OCI-LY3 (cell line): ENCODE measurements at regions not wholly inside any gene's neighbourhood (a gene's known extent, or its start where the extent isn't known, plus 50 kb on each side); places are given as distances from the start of the nearest gene placed in this dataset.

Experiments
- H2AFZ ChIP-seq: fragments of 200-600, 300-600 bp; shearing (Covaris generic); 2 replicates; pipeline ENCODE4 v1.6.0; 2014; ENCODE audit warnings: antibody characterized with exemption, low read depth, low read length
- H3K27ac ChIP-seq: fragments of 200-600, 300-600 bp; sonication (generic); 2 replicates; pipeline ENCODE4 v1.5.1; 2014; ENCODE audit warnings: mild to moderate bottlenecking, low read length, moderate library complexity, mixed read lengths
- H3K27me3 ChIP-seq: fragments of 200-600, 300-600 bp; sonication (generic); 2 replicates; pipeline ENCODE4 v1.6.1; 2014; ENCODE audit warnings: low read depth, low read length, mixed read lengths
- H3K36me3 ChIP-seq: fragments of 200-600, 300-600 bp; sonication (generic); replicated peaks from 2 replicates; pipeline ENCODE3; 2014; ENCODE audit warnings: low read depth, low read length, mixed read lengths
- H3K4me1 ChIP-seq: fragments of 300-600, 200-600 bp; sonication (generic); 2 replicates; pipeline ENCODE4 v1.6.1; 2014; ENCODE audit warnings: low read length, mixed read lengths
- H3K4me2 ChIP-seq: fragments of 200-600, 300-600 bp; sonication (generic); 2 replicates; pipeline ENCODE4 v1.6.1; 2014; ENCODE audit warnings: low read length, mixed read lengths
- H3K4me3 ChIP-seq: fragments of 300-600, 200-600 bp; sonication (generic); 2 replicates; pipeline ENCODE4 v1.5.1; 2014; ENCODE audit warnings: antibody characterized with exemption, mild to moderate bottlenecking, low read length, moderate library complexity
- H3K79me2 ChIP-seq: fragments of 300-600, 200-600 bp; shearing (Covaris generic); 2 replicates; pipeline ENCODE4 v1.6.1; 2014; ENCODE audit warnings: mild to moderate bottlenecking, low read length, mixed read lengths
- H3K9ac ChIP-seq: fragments of 300-600, 200-600 bp; shearing (Covaris generic); 2 replicates; pipeline ENCODE4 v1.6.0; 2014; ENCODE audit warnings: mild to moderate bottlenecking, low read length, moderate library complexity
- H3K9me3 ChIP-seq: fragments of 200-600, 300-600 bp; shearing (Covaris generic); 2 replicates; pipeline ENCODE4 v1.6.1; 2014; ENCODE audit warnings: low read length, mixed read lengths; ENCODE audit not compliant: insufficient read depth
- H4K20me1 ChIP-seq: fragments of 200-600, 300-600 bp; sonication (generic); 2 replicates; pipeline ENCODE4 v1.6.1; 2016; ENCODE audit warnings: low read length, mixed read lengths; ENCODE audit not compliant: insufficient read depth
- EZH2phosphoT487 ChIP-seq: fragments of 200-600 bp; shearing (Covaris generic); IDR thresholded peaks from 2 replicates; pipeline ENCODE4 v1.6.1; 2018; ENCODE audit warnings: antibody characterized with exemption, mixed run types, low read depth
- TF ChIP-seq, protein P1 (sequence below): fragments of 200-600, 300-600 bp; sonication (generic); IDR thresholded peaks from 2 replicates; pipeline ENCODE4 v1.5.1; 2014; ENCODE audit warnings: antibody characterized with exemption, low read length, low read depth

DNA sequence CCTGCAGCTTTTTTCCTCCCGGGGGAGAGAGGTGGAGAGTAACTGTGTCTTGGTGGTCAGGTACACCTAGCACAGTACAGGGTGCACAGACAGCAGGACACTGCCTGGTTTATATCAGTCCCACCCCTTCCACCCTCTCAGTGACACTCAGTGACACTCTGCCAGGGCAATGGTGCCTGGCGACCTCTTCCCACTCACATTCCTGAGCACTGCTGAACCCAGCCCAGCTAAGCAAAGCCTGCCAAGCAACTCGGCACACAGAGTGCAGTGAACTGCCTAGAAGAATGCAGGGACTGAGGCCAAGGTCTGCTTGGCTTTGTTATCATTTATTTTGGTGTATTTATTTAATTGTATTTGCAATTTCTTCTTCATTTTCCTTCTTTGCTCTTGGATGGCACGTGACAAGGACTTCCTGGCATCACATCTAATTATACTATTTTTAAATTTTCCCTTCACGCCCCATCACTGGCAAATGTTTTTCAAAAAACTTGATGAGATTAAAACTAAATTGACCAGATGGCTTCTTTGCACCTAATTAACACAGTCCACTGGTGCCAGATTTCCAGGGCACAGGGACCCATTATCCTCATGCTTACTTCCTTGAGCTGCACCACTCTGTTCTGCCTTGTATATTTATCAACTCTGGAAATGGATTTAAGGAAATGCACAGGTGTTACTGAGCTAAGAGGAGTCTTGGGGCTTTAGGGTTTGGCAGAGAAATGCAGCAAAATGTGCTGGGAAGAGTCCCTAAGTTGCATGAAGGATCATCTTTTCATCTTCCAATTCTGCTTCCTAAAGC lies 205.6 kb downstream of the ADAMTS15 start:
- Histone ChIP-seq H3K9ac (no peak overlapping the region), H3K27ac (no peak overlapping the region)

DNA sequence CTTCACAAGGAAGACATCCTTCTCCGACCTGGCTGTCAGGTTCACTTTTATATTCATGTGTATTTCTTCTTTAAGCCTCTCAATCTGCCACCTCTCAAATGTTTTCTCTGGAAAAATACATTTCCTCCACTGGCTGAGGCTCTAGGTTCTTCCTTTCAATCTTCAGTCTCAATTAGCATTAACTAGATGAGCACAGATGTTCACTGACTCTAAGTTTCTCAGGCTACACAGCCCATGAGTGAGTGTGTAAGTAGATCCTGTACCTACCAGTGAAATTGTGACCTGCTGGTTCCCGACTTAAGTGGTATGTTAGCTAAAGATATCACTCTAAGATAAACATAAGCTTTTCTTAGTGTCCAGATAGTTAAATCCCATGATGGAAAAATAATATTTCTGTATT lies 206.9 kb downstream of the ADAMTS15 start:
- TF ChIP-seq, protein P1, sequence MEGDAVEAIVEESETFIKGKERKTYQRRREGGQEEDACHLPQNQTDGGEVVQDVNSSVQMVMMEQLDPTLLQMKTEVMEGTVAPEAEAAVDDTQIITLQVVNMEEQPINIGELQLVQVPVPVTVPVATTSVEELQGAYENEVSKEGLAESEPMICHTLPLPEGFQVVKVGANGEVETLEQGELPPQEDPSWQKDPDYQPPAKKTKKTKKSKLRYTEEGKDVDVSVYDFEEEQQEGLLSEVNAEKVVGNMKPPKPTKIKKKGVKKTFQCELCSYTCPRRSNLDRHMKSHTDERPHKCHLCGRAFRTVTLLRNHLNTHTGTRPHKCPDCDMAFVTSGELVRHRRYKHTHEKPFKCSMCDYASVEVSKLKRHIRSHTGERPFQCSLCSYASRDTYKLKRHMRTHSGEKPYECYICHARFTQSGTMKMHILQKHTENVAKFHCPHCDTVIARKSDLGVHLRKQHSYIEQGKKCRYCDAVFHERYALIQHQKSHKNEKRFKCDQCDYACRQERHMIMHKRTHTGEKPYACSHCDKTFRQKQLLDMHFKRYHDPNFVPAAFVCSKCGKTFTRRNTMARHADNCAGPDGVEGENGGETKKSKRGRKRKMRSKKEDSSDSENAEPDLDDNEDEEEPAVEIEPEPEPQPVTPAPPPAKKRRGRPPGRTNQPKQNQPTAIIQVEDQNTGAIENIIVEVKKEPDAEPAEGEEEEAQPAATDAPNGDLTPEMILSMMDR = no peak
- TF ChIP-seq EZH2phosphoT487 = no peak
- no peaks in the 10 kb centered on the region for H3K27me3 ChIP-seq
- no peak overlapping the region for H2AFZ ChIP-seq
- no peaks in the 10 kb centered on the region for H3K4me1 ChIP-seq
- no peaks in the 10 kb centered on the region for H4K20me1 ChIP-seq
- no peak overlapping the region for H3K4me3 ChIP-seq
- no peaks in the 10 kb centered on the region for H3K36me3 ChIP-seq
- no peak overlapping the region for H3K4me2 ChIP-seq
- no peak overlapping the region for H3K9ac ChIP-seq
- H3K27ac ChIP-seq = no peak overlapping the region
- no peaks in the 10 kb centered on the region for H3K9me3 ChIP-seq
- H3K79me2 ChIP-seq = no peaks in the 10 kb centered on the region

More for the DNA sequence above, 205.6 kb downstream of the ADAMTS15 start:
- Histone ChIP-seq H3K36me3 (no peaks in the 10 kb centered on the region), H3K4me1 (no peaks in the 10 kb centered on the region), H3K4me3 (no peak overlapping the region), H3K79me2 (no peaks in the 10 kb centered on the region), H3K4me2 (no peak overlapping the region), H3K27me3 (no peaks in the 10 kb centered on the region), H3K9me3 (no peaks in the 10 kb centered on the region), H2AFZ (no peak overlapping the region), H4K20me1 (no peaks in the 10 kb centered on the region)
- TF ChIP-seq, protein P1 = no peak
- no peak for TF ChIP-seq EZH2phosphoT487

DNA sequence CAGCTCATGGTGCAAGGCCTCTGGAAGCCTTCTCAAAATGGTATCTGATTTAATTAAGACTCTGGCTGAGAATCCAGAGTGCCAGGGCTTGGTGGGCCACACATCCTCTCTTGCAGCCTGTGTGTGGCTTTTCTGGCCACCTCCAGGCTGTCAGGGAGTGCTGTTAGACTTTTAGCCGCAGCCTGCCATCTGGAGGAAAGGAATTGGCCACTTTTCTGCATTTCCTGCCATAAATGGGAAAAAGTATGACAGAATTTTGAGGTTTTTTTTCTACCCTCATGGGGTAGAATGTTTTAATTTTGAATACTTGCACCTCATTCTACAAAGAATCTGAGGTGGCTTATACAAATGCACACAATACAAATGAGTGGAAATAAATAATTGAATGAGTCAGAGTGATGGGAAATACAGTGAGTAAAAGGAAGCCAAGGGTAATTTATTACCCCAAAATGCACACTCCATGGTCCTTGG lies 218.4 kb downstream of the ADAMTS15 start:
- TF ChIP-seq, protein P1 = no peak
- no peak for TF ChIP-seq EZH2phosphoT487
- Histone ChIP-seq H3K4me1 (no peaks in the 10 kb centered on the region), H2AFZ (no peak overlapping the region), H3K4me3 (no peak overlapping the region), H3K9ac (no peak overlapping the region), H4K20me1 (no peaks in the 10 kb centered on the region), H3K27ac (no peak overlapping the region), H3K4me2 (no peak overlapping the region), H3K36me3 (no peaks in the 10 kb centered on the region), H3K79me2 (no peaks in the 10 kb centered on the region), H3K9me3 (no peaks in the 10 kb centered on the region), H3K27me3 (no peaks in the 10 kb centered on the region)

DNA sequence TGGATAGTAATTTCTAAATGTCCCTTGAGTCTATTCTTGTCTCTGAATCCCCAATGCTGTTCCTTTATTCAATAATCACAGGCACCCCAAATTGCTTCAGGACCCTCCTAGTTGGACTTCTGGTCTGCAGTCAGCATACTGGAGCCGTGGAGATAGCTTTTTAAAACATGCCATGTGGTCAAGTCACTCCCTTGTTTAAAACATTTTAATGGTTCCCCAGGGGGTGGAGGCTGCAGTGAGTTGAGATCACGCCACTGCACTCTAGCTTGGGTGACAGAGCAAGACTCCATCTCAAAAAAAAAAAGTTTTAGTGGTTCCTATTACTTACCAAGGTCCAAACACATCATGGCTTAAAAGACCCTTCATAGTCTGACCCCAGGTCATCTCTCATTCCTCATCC lies 220.3 kb downstream of the ADAMTS15 start:
- no peak overlapping the region for H3K9ac ChIP-seq
- H3K79me2 ChIP-seq = no peaks in the 10 kb centered on the region
- no peaks in the 10 kb centered on the region for H4K20me1 ChIP-seq
- H3K27me3 ChIP-seq = no peaks in the 10 kb centered on the region
- TF ChIP-seq EZH2phosphoT487 = no peak
- TF ChIP-seq, protein P1 = no peak
- no peaks in the 10 kb centered on the region for H3K4me1 ChIP-seq
- no peak overlapping the region for H3K27ac ChIP-seq
- no peak overlapping the region for H3K4me3 ChIP-seq
- no peaks in the 10 kb centered on the region for H3K36me3 ChIP-seq
- H3K4me2 ChIP-seq = no peak overlapping the region
- H3K9me3 ChIP-seq = no peaks in the 10 kb centered on the region
- H2AFZ ChIP-seq = no peak overlapping the region
